Activated CD4-positive, CD25-positive, alpha-beta regulatory T cell treated with anti-CD3 and anti-CD28 coated beads, Interleukin-2, amount 50 U/mL, for 72 hours (primary cell): ENCODE measurements at regions not wholly inside any gene's neighbourhood (a gene's known extent, or its start where the extent isn't known, plus 50 kb on each side); places are given as distances from the start of the nearest gene placed in this dataset.
A peak's percentile ranks its signal among the peaks of the same experiment; 100 is the strongest.
"Not testable (repeated sequence)": the region's sequence is repeated elsewhere in the genome, so short reads cannot be mapped to it uniquely, and the experiment has no call there.

ENCODE experiments used
- DNase-seq: peaks from one replicate; pipeline ENCODE4 v3.0.0; 2021

- peak; percentile 77 for DNase-seq
These were observed 62.6 kb upstream of the CDR2 start for GRCh38 chr16:22436823-22437652.

GRCh38 chr16:22436326-22436822, 62.0 kb upstream of the CDR2 start:
- not testable (repeated sequence) for DNase-seq

- not testable (repeated sequence) for DNase-seq
These were observed 56.9 kb upstream of the CDR2 start for GRCh38 chr16:22431314-22431713.

DNA sequence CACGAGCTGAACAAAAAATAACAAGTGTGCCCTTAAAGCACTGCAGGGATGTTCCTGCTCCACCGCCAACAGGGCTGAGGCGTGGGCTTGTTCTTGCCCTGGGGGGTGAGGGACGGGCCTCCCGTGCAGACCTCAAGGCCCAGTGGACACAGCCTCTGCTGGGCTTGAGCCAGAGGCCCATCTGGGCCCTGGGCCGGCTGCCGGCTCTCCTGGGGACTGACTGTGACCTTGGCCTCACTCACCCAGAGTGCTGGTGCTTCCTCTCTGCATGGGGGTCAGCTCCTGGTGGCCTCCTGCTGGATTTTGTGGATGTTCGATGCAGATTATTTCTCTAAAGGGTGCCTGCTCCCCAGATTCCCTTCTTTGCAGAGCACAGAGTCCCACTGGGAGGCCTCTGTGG, 54.2 kb upstream of the CDR2 start:
- no peak for DNase-seq

- no peak for DNase-seq
These were observed 53.1 kb upstream of the CDR2 start for GRCh38 chr16:22427556-22427955.

GRCh38 chr16:22425847-22426246, 51.4 kb upstream of the CDR2 start:
- DNase-seq = no peak

DNA sequence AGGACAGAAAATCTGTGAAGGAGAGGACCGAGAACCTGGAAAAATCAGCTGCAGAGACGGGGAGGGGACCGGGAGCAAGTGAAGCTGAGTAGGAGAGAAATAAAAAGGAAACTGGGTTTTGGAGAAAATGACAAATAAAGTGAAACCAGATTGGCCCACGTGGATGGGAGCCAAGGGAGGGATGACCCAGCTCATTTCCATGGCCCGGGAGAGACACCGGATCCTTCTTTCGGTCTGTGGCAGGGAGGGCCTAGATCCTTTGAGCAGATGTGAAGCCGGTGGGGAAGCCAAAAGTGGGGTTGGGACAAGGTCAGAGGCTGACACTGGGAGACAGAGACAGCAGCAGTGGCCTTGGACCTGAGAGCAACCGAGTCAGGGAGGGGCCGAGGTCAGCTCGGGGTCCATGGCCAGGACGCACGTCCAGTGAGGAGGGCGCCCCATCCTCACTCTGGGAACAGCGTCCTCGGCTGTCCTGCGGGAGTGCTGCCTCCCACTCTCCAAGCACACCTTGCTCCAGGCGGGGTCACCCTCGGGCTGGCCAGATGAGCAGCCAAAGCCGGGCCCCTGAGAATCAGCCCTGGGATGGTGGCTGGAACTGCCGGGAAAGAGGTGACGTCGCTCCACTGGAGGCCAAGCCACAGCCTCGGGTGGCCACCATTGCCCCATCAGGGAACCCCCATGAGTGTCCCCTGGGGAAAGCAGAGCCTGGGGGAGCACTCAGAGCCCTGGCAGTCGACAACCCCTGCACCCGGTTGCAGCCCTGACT, 50.8 kb upstream of the CDR2 start:
- no peak for DNase-seq

GRCh38 chr16:22424161-22424937, 49.9 kb upstream of the CDR2 start:
- no peak for DNase-seq
